ENCODE measurements at regions not wholly inside any gene's neighbourhood (a gene's known extent, or its start where the extent isn't known, plus 50 kb on each side); places are given as distances from the start of the nearest gene placed in this dataset.

DNA sequence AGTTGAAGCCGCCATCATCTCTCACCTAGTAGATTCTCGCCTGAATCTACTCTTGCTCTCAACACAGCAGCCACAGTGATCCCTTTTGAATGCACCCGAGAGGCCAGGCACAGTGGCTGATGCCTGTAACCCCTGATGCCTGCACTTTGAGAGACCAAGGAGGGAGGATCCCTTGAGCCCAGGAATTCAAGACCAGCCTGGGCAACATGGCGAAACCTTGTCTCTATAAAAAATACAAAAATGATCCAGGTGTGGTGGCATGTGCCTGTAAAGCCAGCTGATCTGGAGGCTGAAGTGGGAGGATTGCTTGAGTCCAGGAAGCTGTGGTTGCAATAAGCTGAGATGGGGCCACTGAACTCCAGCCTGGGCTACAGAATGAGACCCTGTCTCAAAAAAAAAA, 60.3 kb upstream of the EML4 start:
- Histone ChIP-seq H3K27ac (ENCODE audit: low read depth in 2 of 2, low read length in 1 of 2) (no peak overlapping the region), H3K27me3 (ENCODE audit: control insufficient read depth in 1 of 2, insufficient read depth in 2 of 2, low read length in 2 of 2) (no peaks in the 10 kb centered on the region), H3K4me3 (ENCODE audit: low read depth in 1 of 2, low read length in 2 of 2) (no peak overlapping the region), H3K9me3 (ENCODE audit: control insufficient read depth in 2 of 2, insufficient read depth in 1 of 2, low read depth in 1 of 2, low read length in 1 of 2) (no peaks in the 10 kb centered on the region), H3K4me1 (ENCODE audit: control insufficient read depth in 2 of 2, insufficient read depth in 2 of 2, low read length in 1 of 2) (peaks cover 0 to 2% of the 10 kb centered on the region in 2 donors), H3K36me3 (ENCODE audit: control insufficient read depth in 2 of 2, insufficient read depth in 2 of 2, low read length in 1 of 2) (no peaks in the 10 kb centered on the region)
- 98 to 99% methylated on average over 4 of the region's 4 CpGs for WGBS, 2 donors

DNA sequence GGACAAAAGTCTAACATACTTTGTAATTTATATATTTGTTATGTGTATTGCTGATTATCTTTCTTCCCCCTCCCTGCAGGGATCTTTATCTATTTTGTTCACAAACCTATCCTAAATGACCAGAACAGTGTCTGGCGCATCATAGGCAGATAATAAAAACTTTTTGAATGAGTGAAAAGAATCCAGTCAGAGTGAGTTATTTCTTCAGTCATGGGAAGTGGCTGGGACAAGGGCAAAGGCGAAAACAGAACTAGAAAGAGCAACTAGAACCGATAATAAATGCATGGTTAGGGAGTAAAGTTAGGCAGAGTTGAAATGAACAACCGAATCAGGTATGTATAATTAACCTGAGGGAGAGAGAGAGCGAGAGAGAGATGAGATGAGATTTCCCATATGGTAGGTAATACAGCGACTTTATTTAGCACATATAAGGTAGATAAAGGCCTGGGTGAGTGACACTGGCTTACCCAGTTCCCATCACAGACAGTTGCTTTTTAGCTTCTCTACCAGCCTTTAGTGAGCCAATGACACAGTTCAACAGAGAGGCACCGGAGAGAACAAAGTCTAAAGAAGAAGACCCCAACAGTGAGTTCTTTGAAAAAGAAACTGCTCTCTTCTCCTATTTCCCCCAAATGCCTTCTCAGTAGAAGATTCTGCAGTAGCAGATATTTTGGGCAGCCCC, 59.1 kb upstream of the EML4 start:
- Histone ChIP-seq H3K4me3 (ENCODE audit: low read depth in 1 of 2, low read length in 2 of 2) (no peak overlapping the region), H3K9me3 (ENCODE audit: control insufficient read depth in 2 of 2, insufficient read depth in 1 of 2, low read depth in 1 of 2, low read length in 1 of 2) (no peaks in the 10 kb centered on the region), H3K36me3 (ENCODE audit: control insufficient read depth in 2 of 2, insufficient read depth in 2 of 2, low read length in 1 of 2) (no peaks in the 10 kb centered on the region), H3K27ac (ENCODE audit: low read depth in 2 of 2, low read length in 1 of 2) (no peak overlapping the region), H3K27me3 (ENCODE audit: control insufficient read depth in 1 of 2, insufficient read depth in 2 of 2, low read length in 2 of 2) (no peaks in the 10 kb centered on the region), H3K4me1 (ENCODE audit: control insufficient read depth in 2 of 2, insufficient read depth in 2 of 2, low read length in 1 of 2) (peaks cover 0 to 2% of the 10 kb centered on the region in 2 donors)
- 90 to 92% methylated on average over 7 of the region's 7 CpGs for WGBS, 2 donors

GRCh38 chr2:42110641-42111322, 58.4 kb upstream of the EML4 start:
- Histone ChIP-seq H3K27me3 (ENCODE audit: control insufficient read depth in 1 of 2, insufficient read depth in 2 of 2, low read length in 2 of 2) (no peaks in the 10 kb centered on the region), H3K36me3 (ENCODE audit: control insufficient read depth in 2 of 2, insufficient read depth in 2 of 2, low read length in 1 of 2) (no peaks in the 10 kb centered on the region), H3K4me1 (ENCODE audit: control insufficient read depth in 2 of 2, insufficient read depth in 2 of 2, low read length in 1 of 2) (peaks cover 0 to 2% of the 10 kb centered on the region in 2 donors), H3K27ac (ENCODE audit: low read depth in 2 of 2, low read length in 1 of 2) (no peak overlapping the region), H3K4me3 (ENCODE audit: low read depth in 1 of 2, low read length in 2 of 2) (no peak overlapping the region), H3K9me3 (ENCODE audit: control insufficient read depth in 2 of 2, insufficient read depth in 1 of 2, low read depth in 1 of 2, low read length in 1 of 2) (no peaks in the 10 kb centered on the region)
- WGBS, 2 donors, result 50 to 56% methylated on average over 12 of the region's 12 CpGs

- Histone ChIP-seq H3K27me3 (ENCODE audit: control insufficient read depth in 1 of 2, insufficient read depth in 2 of 2, low read length in 2 of 2) (no peaks in the 10 kb centered on the region), H3K4me3 (ENCODE audit: low read depth in 1 of 2, low read length in 2 of 2) (no peak overlapping the region), H3K9me3 (ENCODE audit: control insufficient read depth in 2 of 2, insufficient read depth in 1 of 2, low read depth in 1 of 2, low read length in 1 of 2) (no peaks in the 10 kb centered on the region), H3K4me1 (ENCODE audit: control insufficient read depth in 2 of 2, insufficient read depth in 2 of 2, low read length in 1 of 2) (peaks cover 0 to 2% of the 10 kb centered on the region in 2 donors), H3K36me3 (ENCODE audit: control insufficient read depth in 2 of 2, insufficient read depth in 2 of 2, low read length in 1 of 2) (no peaks in the 10 kb centered on the region), H3K27ac (ENCODE audit: low read depth in 2 of 2, low read length in 1 of 2) (no peak overlapping the region)
- 87 to 88% methylated on average over 3 of the region's 3 CpGs for WGBS, 2 donors
Observed at GRCh38 chr2:42112418-42112817, 56.7 kb upstream of the EML4 start.

DNA sequence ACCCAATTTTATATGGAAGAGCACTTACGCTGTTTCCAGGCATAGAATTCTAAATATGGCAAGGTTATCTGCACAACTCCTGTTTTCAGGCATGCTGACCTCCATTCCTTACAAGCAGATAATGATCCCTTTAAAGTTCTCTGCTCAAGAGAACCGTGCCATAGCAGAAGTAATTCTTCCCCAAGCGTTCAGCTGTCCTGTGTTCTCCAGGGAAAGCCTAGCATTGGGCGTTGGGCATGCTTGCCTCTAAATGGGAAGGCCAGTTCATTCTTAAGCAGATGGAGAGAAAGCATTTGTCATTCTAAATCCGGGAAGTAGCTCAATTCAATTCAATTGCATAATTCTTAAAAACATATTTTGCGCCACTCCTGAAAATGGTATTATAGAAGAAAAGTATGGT, 55.7 kb upstream of the EML4 start:
- WGBS, 2 donors, result 93% methylated on average over 6 of the region's 6 CpGs
- no peak overlapping the region for H3K27ac ChIP-seq (ENCODE audit: low read depth in 2 of 2, low read length in 1 of 2)
- H3K27me3 ChIP-seq (ENCODE audit: control insufficient read depth in 1 of 2, insufficient read depth in 2 of 2, low read length in 2 of 2), result no peaks in the 10 kb centered on the region
- H3K4me1 ChIP-seq (ENCODE audit: control insufficient read depth in 2 of 2, insufficient read depth in 2 of 2, low read length in 1 of 2), result peaks cover 0 to 2% of the 10 kb centered on the region in 2 donors
- H3K36me3 ChIP-seq (ENCODE audit: control insufficient read depth in 2 of 2, insufficient read depth in 2 of 2, low read length in 1 of 2), result no peaks in the 10 kb centered on the region
- no peaks in the 10 kb centered on the region for H3K9me3 ChIP-seq (ENCODE audit: control insufficient read depth in 2 of 2, insufficient read depth in 1 of 2, low read depth in 1 of 2, low read length in 1 of 2)
- H3K4me3 ChIP-seq (ENCODE audit: low read depth in 1 of 2, low read length in 2 of 2), result no peak overlapping the region

- H3K27ac ChIP-seq (ENCODE audit: low read depth in 2 of 2, low read length in 1 of 2), result no peak overlapping the region
- no peaks in the 10 kb centered on the region for H3K27me3 ChIP-seq (ENCODE audit: control insufficient read depth in 1 of 2, insufficient read depth in 2 of 2, low read length in 2 of 2)
- WGBS, 2 donors, result 90% methylated on average over 5 of the region's 5 CpGs
Observed at GRCh38 chr2:42114091-42114490, 55.1 kb upstream of the EML4 start.

DNA sequence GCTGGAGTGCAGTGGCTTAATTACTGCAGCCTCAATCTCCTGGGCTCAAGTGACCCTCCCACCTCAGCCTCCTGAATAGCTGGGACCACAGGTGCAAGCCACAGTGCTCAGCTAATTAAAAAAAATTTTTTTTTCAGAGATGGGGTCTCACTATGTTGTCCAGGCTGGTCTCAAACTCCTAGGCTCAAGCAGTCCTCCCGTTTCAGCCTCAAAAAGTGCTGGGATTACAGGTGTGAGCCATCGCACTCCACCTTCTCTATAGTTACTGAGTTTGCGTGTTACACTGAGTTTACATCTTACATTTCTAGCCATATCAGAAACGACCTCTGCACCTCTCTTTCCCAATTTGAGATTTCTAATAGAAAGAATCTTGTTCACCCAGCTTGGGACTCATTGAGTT, 53.6 kb upstream of the EML4 start:
- H3K27me3 ChIP-seq (ENCODE audit: control insufficient read depth in 1 of 2, insufficient read depth in 2 of 2, low read length in 2 of 2), result no peaks in the 10 kb centered on the region
- no peak overlapping the region for H3K27ac ChIP-seq (ENCODE audit: low read depth in 2 of 2, low read length in 1 of 2)
- H3K36me3 ChIP-seq (ENCODE audit: control insufficient read depth in 2 of 2, insufficient read depth in 2 of 2, low read length in 1 of 2), result no peaks in the 10 kb centered on the region
- 92 to 93% methylated on average over 4 of the region's 4 CpGs for WGBS, 2 donors
- H3K4me3 ChIP-seq (ENCODE audit: low read depth in 1 of 2, low read length in 2 of 2), result no peak overlapping the region
- no peaks in the 10 kb centered on the region for H3K4me1 ChIP-seq (ENCODE audit: control insufficient read depth in 2 of 2, insufficient read depth in 2 of 2, low read length in 1 of 2)
- no peaks in the 10 kb centered on the region for H3K9me3 ChIP-seq (ENCODE audit: control insufficient read depth in 2 of 2, insufficient read depth in 1 of 2, low read depth in 1 of 2, low read length in 1 of 2)

More at GRCh38 chr2:42114091-42114490, 55.1 kb upstream of the EML4 start:
- Histone ChIP-seq H3K9me3 (ENCODE audit: control insufficient read depth in 2 of 2, insufficient read depth in 1 of 2, low read depth in 1 of 2, low read length in 1 of 2) (no peaks in the 10 kb centered on the region), H3K4me1 (ENCODE audit: control insufficient read depth in 2 of 2, insufficient read depth in 2 of 2, low read length in 1 of 2) (no peaks in the 10 kb centered on the region), H3K4me3 (ENCODE audit: low read depth in 1 of 2, low read length in 2 of 2) (no peak overlapping the region), H3K36me3 (ENCODE audit: control insufficient read depth in 2 of 2, insufficient read depth in 2 of 2, low read length in 1 of 2) (no peaks in the 10 kb centered on the region)

- whole genome bisulfite sequencing, 2 donors, result 73 to 84% methylated on average over 5 of the region's 5 CpGs
- no peaks in the 10 kb centered on the region for H3K9me3 ChIP-seq (ENCODE audit: control insufficient read depth in 2 of 2, insufficient read depth in 1 of 2, low read depth in 1 of 2, low read length in 1 of 2)
- H3K27me3 ChIP-seq (ENCODE audit: control insufficient read depth in 1 of 2, insufficient read depth in 2 of 2, low read length in 2 of 2), result no peaks in the 10 kb centered on the region
- H3K27ac ChIP-seq (ENCODE audit: low read depth in 2 of 2, low read length in 1 of 2), result no peak overlapping the region
- H3K4me3 ChIP-seq (ENCODE audit: low read depth in 1 of 2, low read length in 2 of 2), result no peak overlapping the region
- H3K4me1 ChIP-seq (ENCODE audit: control insufficient read depth in 2 of 2, insufficient read depth in 2 of 2, low read length in 1 of 2), result no peaks in the 10 kb centered on the region
- no peaks in the 10 kb centered on the region for H3K36me3 ChIP-seq (ENCODE audit: control insufficient read depth in 2 of 2, insufficient read depth in 2 of 2, low read length in 1 of 2)
Observed at GRCh38 chr2:42116195-42117181, 52.7 kb upstream of the EML4 start.

DNA sequence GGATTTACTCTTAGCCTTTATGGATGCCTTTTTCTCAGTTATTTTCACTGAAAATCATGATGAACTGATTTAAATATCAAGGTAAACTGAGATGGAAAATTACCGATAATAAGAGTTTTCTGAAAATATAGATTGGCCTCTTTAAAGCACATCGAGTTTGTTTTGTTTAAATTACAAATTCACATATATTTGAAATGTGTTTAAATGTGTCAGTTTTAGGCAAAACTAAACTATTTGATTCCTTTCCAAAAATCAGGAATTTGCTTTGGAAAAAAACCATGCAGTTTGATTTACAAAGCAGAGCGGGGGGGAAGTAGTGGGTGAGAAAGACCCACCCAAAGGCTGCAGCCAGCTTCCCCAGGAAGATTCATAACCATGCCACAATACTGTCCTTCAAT, 52.0 kb upstream of the EML4 start:
- H3K4me1 ChIP-seq (ENCODE audit: control insufficient read depth in 2 of 2, insufficient read depth in 2 of 2, low read length in 1 of 2), result no peaks in the 10 kb centered on the region
- no peaks in the 10 kb centered on the region for H3K9me3 ChIP-seq (ENCODE audit: control insufficient read depth in 2 of 2, insufficient read depth in 1 of 2, low read depth in 1 of 2, low read length in 1 of 2)
- H3K27me3 ChIP-seq (ENCODE audit: control insufficient read depth in 1 of 2, insufficient read depth in 2 of 2, low read length in 2 of 2), result no peaks in the 10 kb centered on the region
- no peaks in the 10 kb centered on the region for H3K36me3 ChIP-seq (ENCODE audit: control insufficient read depth in 2 of 2, insufficient read depth in 2 of 2, low read length in 1 of 2)
- no peak overlapping the region for H3K4me3 ChIP-seq (ENCODE audit: low read depth in 1 of 2, low read length in 2 of 2)
- 77 to 78% methylated on average over 3 of the region's 3 CpGs for WGBS, 2 donors
- no peak overlapping the region for H3K27ac ChIP-seq (ENCODE audit: low read depth in 2 of 2, low read length in 1 of 2)
